Lower leg skin (tissue), 4 donors: ENCODE measurements at regions not wholly inside any gene's neighbourhood (a gene's known extent, or its start where the extent isn't known, plus 50 kb on each side); places are given as distances from the start of the nearest gene placed in this dataset.

ENCODE experiments used
- DNase-seq, 2 donors: peaks; one replicate each; pipeline ENCODE4 v3.0.0-alpha.2; 2019; ENCODE audit warnings: low spot score in 2 of 2
- H3K4me3 ChIP-seq: fragments of 200-600 bp; sonication (generic); 2 replicates; pipeline ENCODE4 v1.5.1; 2017; ENCODE audit warnings: mild to moderate bottlenecking, low read depth; ENCODE audit not compliant: poor library complexity, severe bottlenecking
- CTCF ChIP-seq, 3 donors: fragments of 450-650 bp; IDR thresholded peaks; one replicate each; pipeline ENCODE4 v1.5.1; 2016; ENCODE audit warnings: antibody characterized with exemption in 3 of 3, mild to moderate bottlenecking in 3 of 3, moderate library complexity in 2 of 3
- POLR2A ChIP-seq, 2 donors: fragments of 450-650 bp; IDR thresholded peaks; one replicate each; pipeline ENCODE4 v1.6.1; 2016 to 2017; ENCODE audit warnings: antibody characterized with exemption in 2 of 2, mild to moderate bottlenecking in 1 of 2, moderate library complexity in 1 of 2
- WGBS, 2 donors: methylation state at CpG; one replicate each; pipeline ENCODE4 v1.1.5; 2018; 5-methylcytosine and 5-hydroxymethylcytosine counted together
- intact Hi-C: fragments of 100-400 bp; cut with DNase I; formaldehyde crosslinking; loops from one replicate; pipeline ENCODE4 v1.15.0; 2023; ENCODE audit warnings: low total_unique reads

GRCh38 chr10:2111965-2112364, 374.6 kb upstream of the ADARB2 start:
- intact Hi-C loops, result no loop called here
- no peak for DNase-seq
- TF ChIP-seq POLR2A (IDR thresholded peaks at IDR 0.05) (no peak), CTCF (IDR thresholded peaks at IDR 0.05) (no peak)

GRCh38 chr10:2108496-2108895, 371.2 kb upstream of the ADARB2 start:
- no peak for TF ChIP-seq CTCF (IDR thresholded peaks at IDR 0.05)
- TF ChIP-seq POLR2A (IDR thresholded peaks at IDR 0.05), result no peak
- no peak for DNase-seq
- 89 to 93% methylated on average over 1 of the region's 1 CpG for WGBS, 2 donors
- H3K4me3 ChIP-seq, result no peak overlapping the region
- intact Hi-C loops, result no loop called here

More at GRCh38 chr10:2111965-2112364, 374.6 kb upstream of the ADARB2 start:
- WGBS, 2 donors, result 68 to 72% methylated on average over 8 of the region's 8 CpGs
- no peak overlapping the region for H3K4me3 ChIP-seq

- H3K4me3 ChIP-seq, result no peak overlapping the region
- no peak for TF ChIP-seq POLR2A (IDR thresholded peaks at IDR 0.05)
- no peak for TF ChIP-seq CTCF (IDR thresholded peaks at IDR 0.05)
- no peak for DNase-seq
- intact Hi-C loops, result no loop called here
- 20 to 44% methylated on average over 2 of the region's 2 CpGs for WGBS, 2 donors
Observed at GRCh38 chr10:2106641-2107040, 369.3 kb upstream of the ADARB2 start.

GRCh38 chr10:2099321-2099720, 362.0 kb upstream of the ADARB2 start:
- TF ChIP-seq CTCF (IDR thresholded peaks at IDR 0.05) (no peak), POLR2A (IDR thresholded peaks at IDR 0.05) (no peak)
- intact Hi-C loops, result no loop called here
- 89 to 95% methylated on average over 16 of the region's 16 CpGs for WGBS, 2 donors

GRCh38 chr10:2097937-2098336, 360.6 kb upstream of the ADARB2 start:
- H3K4me3 ChIP-seq, result no peak overlapping the region
- intact Hi-C loops, result no loop called here
- 84 to 92% methylated on average over 10 of the region's 10 CpGs for WGBS, 2 donors
- no peak for TF ChIP-seq CTCF (IDR thresholded peaks at IDR 0.05)
- TF ChIP-seq POLR2A (IDR thresholded peaks at IDR 0.05), result no peak
- no peak for DNase-seq

More at GRCh38 chr10:2099321-2099720, 362.0 kb upstream of the ADARB2 start:
- DNase-seq, result no peak
- no peak overlapping the region for H3K4me3 ChIP-seq

- WGBS, 2 donors, result 82 to 83% methylated on average over 6 of the region's 6 CpGs
- intact Hi-C loops, result no loop called here
- no peak for DNase-seq
- no peak overlapping the region for H3K4me3 ChIP-seq
- TF ChIP-seq POLR2A (IDR thresholded peaks at IDR 0.05), result no peak
- no peak for TF ChIP-seq CTCF (IDR thresholded peaks at IDR 0.05)
Observed at GRCh38 chr10:2094171-2094570, 356.8 kb upstream of the ADARB2 start.
